Trophoblast cell (in vitro differentiated cells and primary cell): ENCODE measurements at regions not wholly inside any gene's neighbourhood (a gene's known extent, or its start where the extent isn't known, plus 50 kb on each side); places are given as distances from the start of the nearest gene placed in this dataset.

ENCODE experiments used
- DNase-seq, 2 donors: peaks; one replicate each; pipeline ENCODE4 v3.0.0-alpha.2; 2016
- H2AFZ ChIP-seq: 2 replicates; pipeline ENCODE4 v1.6.1; 2013; ENCODE audit warnings: low read length, moderate library complexity, mild to moderate bottlenecking; ENCODE audit not compliant: insufficient read depth, poor library complexity
- H2AK5ac ChIP-seq: 2 replicates; pipeline ENCODE4 v1.6.1; 2013; ENCODE audit warnings: mild to moderate bottlenecking, low read length
- H2BK120ac ChIP-seq: 2 replicates; pipeline ENCODE4 v1.6.1; 2013; ENCODE audit warnings: low read length, mild to moderate bottlenecking, moderate library complexity; ENCODE audit not compliant: insufficient read depth, poor library complexity
- H2BK12ac ChIP-seq: 2 replicates; pipeline ENCODE4 v1.6.1; 2013; ENCODE audit warnings: mild to moderate bottlenecking, low read length, moderate library complexity
- H2BK5ac ChIP-seq: 2 replicates; pipeline ENCODE4 v1.6.1; 2013; ENCODE audit warnings: low read length, low read depth, moderate library complexity, mild to moderate bottlenecking; ENCODE audit not compliant: poor library complexity
- H3K14ac ChIP-seq: 2 replicates; pipeline ENCODE4 v1.6.1; 2013; ENCODE audit warnings: mild to moderate bottlenecking, low read length
- H3K18ac ChIP-seq: 2 replicates; pipeline ENCODE4 v1.6.1; 2013; ENCODE audit warnings: mild to moderate bottlenecking, low read length
- H3K23ac ChIP-seq: 2 replicates; pipeline ENCODE4 v1.6.1; 2013; ENCODE audit warnings: low read length
- H3K27ac ChIP-seq: 2 replicates; pipeline ENCODE4 v1.5.1; 2013; ENCODE audit warnings: low read depth, mild to moderate bottlenecking, inconsistent platforms, low read length, moderate library complexity
- H3K27me3 ChIP-seq: 2 replicates; pipeline ENCODE4 v1.6.1; 2013; ENCODE audit warnings: inconsistent platforms, mild to moderate bottlenecking, low read length, moderate library complexity; ENCODE audit not compliant: insufficient read depth
- H3K36me3 ChIP-seq, 2 experiments: 1 replicate in 1 of 2; 2 replicates in 1 of 2; pipeline ENCODE4 v1.6.1; 2013; ENCODE audit warnings: low read length in 2 of 2, mild to moderate bottlenecking in 2 of 2, moderate library complexity in 1 of 2; ENCODE audit not compliant: insufficient read depth in 2 of 2, control insufficient read depth in 1 of 2
- H3K4ac ChIP-seq: 2 replicates; pipeline ENCODE4 v1.6.1; 2013; ENCODE audit warnings: low read depth, mild to moderate bottlenecking, low read length, moderate library complexity
- H3K4me1 ChIP-seq, 2 experiments: 1 replicate in 1 of 2; 2 replicates in 1 of 2; pipeline ENCODE4 v1.6.1; 2013; ENCODE audit warnings: low read length in 2 of 2, mild to moderate bottlenecking in 2 of 2, moderate library complexity in 1 of 2; ENCODE audit not compliant: insufficient read depth in 2 of 2, control insufficient read depth in 1 of 2
- H3K4me2 ChIP-seq: 2 replicates; pipeline ENCODE4 v1.6.1; 2013; ENCODE audit warnings: inconsistent platforms, mild to moderate bottlenecking, low read length, moderate library complexity
- H3K4me3 ChIP-seq: 2 replicates; pipeline ENCODE4 v1.5.1; 2013; ENCODE audit warnings: mild to moderate bottlenecking, low read depth, low read length, inconsistent platforms
- H3K79me1 ChIP-seq: one replicate; pipeline ENCODE4 v1.6.1; 2013; ENCODE audit warnings: low read length
- H3K79me2 ChIP-seq: 2 replicates; pipeline ENCODE4 v1.6.1; 2013; ENCODE audit warnings: low read length, mild to moderate bottlenecking; ENCODE audit not compliant: control insufficient read depth, insufficient read depth, poor library complexity
- H3K9ac ChIP-seq: 2 replicates; pipeline ENCODE4 v1.6.1; 2013; ENCODE audit warnings: mild to moderate bottlenecking, low read length
- H3K9me3 ChIP-seq: 2 replicates; pipeline ENCODE4 v1.6.1; 2013; ENCODE audit warnings: low read depth, mild to moderate bottlenecking, control low read depth, inconsistent platforms, low read length; ENCODE audit not compliant: insufficient read depth
- H4K12ac ChIP-seq: 2 replicates; pipeline ENCODE4 v1.6.1; 2013; ENCODE audit warnings: low read depth, mild to moderate bottlenecking, low read length, moderate library complexity
- H4K8ac ChIP-seq: 2 replicates; pipeline ENCODE4 v1.6.1; 2013; ENCODE audit warnings: low read depth, mild to moderate bottlenecking, low read length, moderate library complexity
- H4K91ac ChIP-seq: one replicate; pipeline ENCODE4 v1.6.1; 2013; ENCODE audit warnings: low read depth, mild to moderate bottlenecking, low read length, moderate library complexity
- WGBS: extraction: QIAGEN DNeasy Blood & Tissue Kit; methylation state at CpG from one replicate; pipeline ENCODE4 v1.1.7; 2013; ENCODE audit warnings: missing lambda C conversion rate; ENCODE audit not compliant: insufficient read length, insufficient coverage; ENCODE audit errors: extremely low coverage; 5-methylcytosine and 5-hydroxymethylcytosine counted together

DNA sequence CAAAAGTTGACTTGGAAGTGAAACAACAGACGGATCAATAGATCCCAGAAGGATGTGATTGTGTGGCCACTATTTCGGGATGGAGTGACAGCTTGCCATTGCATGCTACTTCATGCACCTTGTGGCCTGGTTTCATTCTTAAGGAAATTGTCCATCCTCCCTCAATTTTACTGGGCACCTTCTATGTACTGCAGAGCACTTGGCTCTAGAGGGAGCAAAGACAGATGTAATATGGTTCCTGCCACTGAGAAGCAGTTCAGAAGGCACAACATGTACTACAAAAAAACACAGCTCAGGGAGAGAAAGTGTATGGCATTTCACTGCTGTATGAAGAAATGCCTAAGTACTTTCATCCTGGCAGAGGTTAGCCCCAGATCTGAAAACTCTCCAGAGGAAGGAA lies 91.9 kb downstream of the FOXA2 start:
- no peaks in the 10 kb centered on the region for H3K79me1 ChIP-seq
- H4K91ac ChIP-seq: no peak overlapping the region
- no peak overlapping the region for H2AFZ ChIP-seq
- no peak overlapping the region for H4K8ac ChIP-seq
- no peak overlapping the region for H2BK5ac ChIP-seq
- H2AK5ac ChIP-seq: no peak overlapping the region
- H3K14ac ChIP-seq: no peak overlapping the region
- H3K79me2 ChIP-seq: no peaks in the 10 kb centered on the region
- no peak overlapping the region for H3K27ac ChIP-seq
- no peak overlapping the region for H3K18ac ChIP-seq
- no peak overlapping the region for H3K9ac ChIP-seq
- no peak overlapping the region for H4K12ac ChIP-seq
- H3K4ac ChIP-seq: no peak overlapping the region
- no peaks in the 10 kb centered on the region for H3K9me3 ChIP-seq
- H2BK12ac ChIP-seq: no peak overlapping the region
- WGBS: no CpG with 5 or more reads among the region's 2 CpGs
- H3K4me3 ChIP-seq: no peak overlapping the region
- H3K36me3 ChIP-seq: no peaks in the 10 kb centered on the region
- peaks cover 0 to 2% of the 10 kb centered on the region in 2 experiments for H3K4me1 ChIP-seq
- no peaks in the 10 kb centered on the region for H3K27me3 ChIP-seq
- H2BK120ac ChIP-seq: no peak overlapping the region
- DNase-seq: no peak
- no peak overlapping the region for H3K4me2 ChIP-seq
- H3K23ac ChIP-seq: no peak overlapping the region

DNA sequence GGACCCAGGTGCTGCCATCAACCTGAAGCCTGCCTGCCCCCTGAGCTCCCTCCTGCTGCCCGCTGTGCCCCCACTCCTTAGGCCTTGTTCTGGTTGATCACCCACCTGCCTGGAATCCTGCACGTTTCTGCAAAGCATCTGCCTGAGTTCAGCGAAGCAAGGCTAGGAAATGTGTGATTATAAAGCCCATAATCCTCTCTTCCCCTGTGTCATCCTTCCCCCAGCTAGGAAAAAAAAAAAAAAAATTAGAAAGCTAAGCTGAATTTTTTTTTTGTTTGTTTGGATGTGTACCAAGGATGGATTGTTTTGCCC lies 93.2 kb downstream of the FOXA2 start:
- Histone ChIP-seq H3K27me3 (no peaks in the 10 kb centered on the region), H3K14ac (no peak overlapping the region), H3K4me3 (no peak overlapping the region), H3K18ac (no peak overlapping the region), H3K9ac (no peak overlapping the region), H3K4ac (no peak overlapping the region), H2BK5ac (no peak overlapping the region), H2AK5ac (no peak overlapping the region), H2BK120ac (no peak overlapping the region), H3K4me2 (no peak overlapping the region), H3K4me1 (peaks cover 0 to 2% of the 10 kb centered on the region in 2 experiments), H4K8ac (no peak overlapping the region), H4K12ac (no peak overlapping the region), H3K9me3 (no peaks in the 10 kb centered on the region), H3K23ac (no peak overlapping the region), H4K91ac (no peak overlapping the region), H3K79me1 (no peaks in the 10 kb centered on the region), H3K36me3 (no peaks in the 10 kb centered on the region), H2AFZ (no peak overlapping the region), H3K79me2 (no peaks in the 10 kb centered on the region), H2BK12ac (no peak overlapping the region), H3K27ac (no peak overlapping the region)
- no peak for DNase-seq
- WGBS: no CpG with 5 or more reads among the region's 3 CpGs

DNA sequence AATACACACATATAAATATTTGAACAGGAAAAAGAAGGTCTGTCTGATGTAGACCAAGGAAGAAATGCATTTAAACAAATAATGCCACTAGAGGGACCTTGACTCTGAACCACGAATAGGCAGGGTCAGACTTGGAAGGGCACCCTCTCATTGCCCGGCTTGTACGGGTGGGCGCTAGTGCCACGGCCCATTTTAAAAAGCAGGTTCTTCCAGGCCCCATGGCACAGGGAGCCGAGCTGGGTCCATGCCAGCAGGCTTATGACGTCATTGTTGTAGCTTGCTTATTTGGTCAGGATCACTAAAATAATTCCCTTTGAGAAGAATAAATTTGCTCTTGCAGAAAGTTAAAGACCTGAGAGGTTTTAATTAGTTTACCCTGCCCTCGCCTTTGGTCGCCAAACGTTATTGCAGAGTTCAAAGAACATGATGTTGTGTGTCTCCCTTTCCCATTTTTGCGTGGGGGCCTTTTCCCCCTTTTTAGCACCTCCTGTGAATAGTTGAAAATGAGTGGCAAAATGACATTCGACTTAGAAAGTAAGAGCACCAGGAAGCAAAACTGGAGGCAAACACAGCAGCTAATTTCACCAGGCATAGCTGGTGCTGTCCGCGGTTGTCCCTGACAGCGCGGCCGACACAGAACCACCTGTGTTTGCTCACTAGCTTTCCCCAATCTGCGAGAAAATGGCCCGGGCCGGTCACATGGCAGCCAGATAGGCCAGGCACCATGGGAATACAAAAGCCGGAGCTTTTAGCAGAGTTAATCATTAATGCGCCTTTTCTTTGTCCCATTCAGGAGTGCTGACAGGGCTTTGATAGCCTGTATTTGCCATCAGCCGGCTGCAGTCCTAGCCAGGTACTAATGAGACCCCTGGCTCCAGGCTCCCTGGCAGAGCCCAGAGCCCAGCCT lies 93.8 kb downstream of the FOXA2 start:
- H2BK12ac ChIP-seq: no peak overlapping the region
- H3K9me3 ChIP-seq: no peaks in the 10 kb centered on the region
- no peaks in the 10 kb centered on the region for H3K36me3 ChIP-seq
- no peaks in the 10 kb centered on the region for H3K79me1 ChIP-seq
- no peak overlapping the region for H3K23ac ChIP-seq
- no peak overlapping the region for H4K8ac ChIP-seq
- no peak overlapping the region for H2AK5ac ChIP-seq
- H3K27ac ChIP-seq: no peak overlapping the region
- DNase-seq: no peak
- WGBS: no CpG with 5 or more reads among the region's 23 CpGs
- H3K4ac ChIP-seq: no peak overlapping the region
- no peak overlapping the region for H4K12ac ChIP-seq
- no peak overlapping the region for H3K9ac ChIP-seq
- H3K14ac ChIP-seq: no peak overlapping the region
- no peak overlapping the region for H3K4me2 ChIP-seq
- no peaks in the 10 kb centered on the region for H3K27me3 ChIP-seq
- H4K91ac ChIP-seq: no peak overlapping the region
- no peak overlapping the region for H2BK120ac ChIP-seq
- H3K18ac ChIP-seq: no peak overlapping the region
- H2BK5ac ChIP-seq: no peak overlapping the region
- no peaks in the 10 kb centered on the region for H3K79me2 ChIP-seq
- no peak overlapping the region for H3K4me3 ChIP-seq
- H3K4me1 ChIP-seq: peaks cover 0 to 2% of the 10 kb centered on the region in 2 experiments
- no peak overlapping the region for H2AFZ ChIP-seq

DNA sequence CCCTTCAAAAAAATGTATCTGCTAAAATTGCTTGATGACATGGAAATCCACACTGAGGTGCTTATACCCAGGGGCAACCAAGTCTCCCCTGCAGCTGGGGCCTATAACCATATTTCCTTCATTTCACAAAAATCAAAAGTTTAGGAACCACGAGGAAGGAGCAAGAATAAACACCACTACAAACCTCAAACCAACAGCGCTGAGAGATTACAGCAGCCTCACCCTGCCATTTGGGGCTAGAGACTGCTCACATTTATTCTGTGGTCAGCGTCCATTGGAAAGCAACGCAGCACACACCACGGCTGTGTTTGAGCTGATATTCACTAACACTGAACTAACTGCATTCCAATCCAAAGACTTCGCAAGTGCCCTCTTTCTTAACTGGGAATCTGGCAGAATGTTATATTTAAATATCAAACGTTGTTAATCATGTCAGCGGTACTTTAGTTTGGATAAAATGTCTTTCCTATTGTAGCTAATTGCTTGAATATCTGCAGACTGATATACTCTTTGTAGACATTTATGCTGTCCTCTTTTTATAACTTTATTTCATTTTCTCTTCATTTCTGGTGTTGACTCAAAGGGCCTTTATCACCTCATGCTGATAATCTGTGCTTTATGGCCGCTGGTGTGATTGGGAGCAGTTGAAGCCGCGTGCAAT lies 94.6 kb downstream of the FOXA2 start:
- Histone ChIP-seq H4K91ac (no peak overlapping the region), H3K4ac (no peak overlapping the region), H4K12ac (no peak overlapping the region), H2BK120ac (no peak overlapping the region), H3K4me1 (peaks cover 0 to 2% of the 10 kb centered on the region in 2 experiments), H3K9me3 (no peaks in the 10 kb centered on the region), H3K4me2 (no peak overlapping the region), H3K4me3 (no peak overlapping the region), H2BK5ac (no peak overlapping the region), H3K36me3 (no peaks in the 10 kb centered on the region), H3K79me1 (no peaks in the 10 kb centered on the region), H3K79me2 (no peaks in the 10 kb centered on the region), H4K8ac (no peak overlapping the region), H3K23ac (no peak overlapping the region), H3K18ac (no peak overlapping the region), H3K9ac (no peak overlapping the region), H2AK5ac (no peak overlapping the region), H3K14ac (no peak overlapping the region), H3K27me3 (no peaks in the 10 kb centered on the region), H2AFZ (no peak overlapping the region), H3K27ac (no peak overlapping the region), H2BK12ac (no peak overlapping the region)
- WGBS: no CpG with 5 or more reads among the region's 11 CpGs
- no peak for DNase-seq
